GM12892 (cell line): ENCODE measurements at regions not wholly inside any gene's neighbourhood (a gene's known extent, or its start where the extent isn't known, plus 50 kb on each side); places are given as distances from the start of the nearest gene placed in this dataset.

Experiments
- POLR2A ChIP-seq: IDR thresholded peaks from 2 replicates; pipeline ENCODE4 v1.6.1; 2011; ENCODE audit warnings: low read depth, low read length, control low read depth
- POLR2AphosphoS5 ChIP-seq: IDR thresholded peaks from 2 replicates; pipeline ENCODE4 v1.6.1; 2011; ENCODE audit warnings: low read depth, low read length, control low read depth
- TAF1 ChIP-seq: IDR thresholded peaks from 2 replicates; pipeline ENCODE4 v1.6.1; 2011; ENCODE audit warnings: low read depth, mild to moderate bottlenecking, control low read depth, low read length, borderline replicate concordance

GRCh38 chr9:105007143-105007542 is 79.2 kb upstream of the ABCA1 start:
- TF ChIP-seq POLR2A = no peak
- TF ChIP-seq POLR2AphosphoS5 = no peak
- TF ChIP-seq TAF1 = no peak
